Panc1 (cell line): ENCODE measurements at regions not wholly inside any gene's neighbourhood (a gene's known extent, or its start where the extent isn't known, plus 50 kb on each side); places are given as distances from the start of the nearest gene placed in this dataset.

Source experiments
- ATAC-seq: fragments of 200-7000 bp; cut with Tn5 transposase; 2 replicates; pipeline ENCODE4 v1.9.1; 2020; ENCODE audit warnings: mild to moderate bottlenecking, moderate library complexity
- BruUV-seq: library from RNA; stranded (reverse); fragments of 400-500 nt; replicated peaks from 2 replicates; lab custom pipeline; 2021; lab: Mats Ljungman, UMichigan
- CTCF ChIA-PET: fragments of 300-600 bp; sonication (Branson Sonifier 250); formaldehyde crosslinking; loops from one replicate; lab custom pipeline; 2022; ENCODE audit warnings: antibody characterized with exemption; lab: Charles Lee
- POLR2A ChIA-PET: fragments of 300-600 bp; sonication (Branson Sonifier 250); formaldehyde crosslinking; loops from one replicate; lab custom pipeline; 2022; ENCODE audit warnings: antibody characterized with exemption; lab: Charles Lee
- DNase-seq: peaks from one replicate; pipeline ENCODE4 v3.0.0-alpha.2; 2010; ENCODE audit warnings: low read depth, low spot score
- H3K27ac ChIP-seq: 2 replicates; pipeline ENCODE4 v1.5.1; 2011; ENCODE audit warnings: mild to moderate bottlenecking, low read length, inconsistent platforms
- H3K27me3 ChIP-seq: fragments of 200-500 bp; sonication (Bioruptor generic); 2 replicates; pipeline ENCODE4 v1.6.0; 2014; ENCODE audit warnings: low read length, inconsistent platforms; ENCODE audit not compliant: control insufficient read depth, insufficient read depth
- H3K36me3 ChIP-seq: fragments of 200-500 bp; sonication (Bioruptor generic); 2 replicates; pipeline ENCODE4 v1.5.1; 2014; ENCODE audit warnings: inconsistent platforms, mild to moderate bottlenecking, low read length, moderate library complexity; ENCODE audit not compliant: control insufficient read depth, insufficient read depth
- H3K4me1 ChIP-seq: 2 replicates; pipeline ENCODE4 v1.5.1; 2011; ENCODE audit warnings: inconsistent platforms, mild to moderate bottlenecking, low read length, moderate library complexity; ENCODE audit not compliant: control insufficient read depth, insufficient read depth
- H3K4me3 ChIP-seq, 2 experiments: 2 replicates each; pipeline ENCODE4 v1.5.1; 2011 to 2012; ENCODE audit warnings: low read depth in 2 of 2, low read length in 2 of 2, mild to moderate bottlenecking in 2 of 2, inconsistent platforms in 1 of 2, moderate library complexity in 1 of 2
- H3K9me3 ChIP-seq: fragments of 200-500 bp; sonication (Bioruptor generic); 2 replicates; pipeline ENCODE4 v1.5.1; 2014; ENCODE audit warnings: low read depth, mild to moderate bottlenecking, inconsistent platforms, low read length, moderate library complexity; ENCODE audit not compliant: control insufficient read depth, insufficient read depth
- POLR2AphosphoS5 ChIP-seq: IDR thresholded peaks from 2 replicates; pipeline ENCODE4 v1.6.1; 2012; ENCODE audit warnings: mild to moderate bottlenecking, low read depth, low read length, moderate library complexity
- SIN3A ChIP-seq: IDR thresholded peaks from 2 replicates; pipeline ENCODE4 v1.6.1; 2012; ENCODE audit warnings: low read depth, mild to moderate bottlenecking, low read length, moderate library complexity, borderline replicate concordance; ENCODE audit not compliant: insufficient read depth
- TCF7L2 ChIP-seq: IDR thresholded peaks from 2 replicates; pipeline ENCODE4 v1.6.1; 2011; ENCODE audit warnings: mild to moderate bottlenecking, low read depth, low read length, inconsistent platforms
- in situ Hi-C: cut with HindIII; loops from 2 replicates; pipeline ENCODE4 v1.10.0; 2016; ENCODE audit warnings: low sequenced_read_pairs, low pct_unique_long_range_greater_than_20kb
- intact Hi-C: fragments of 100-400 bp; cut with micrococcal nuclease; formaldehyde crosslinking; loops from one replicate; pipeline ENCODE4 v1.10.0; 2022; ENCODE audit not compliant: unreplicated experiment
- TF ChIP-seq, protein P1 (sequence below): fragments of 450-650 bp; IDR thresholded peaks from 2 replicates; pipeline ENCODE4 v1.5.1; 2017; ENCODE audit warnings: mild to moderate bottlenecking
- TF ChIP-seq, protein P2 (sequence below), 2 experiments: IDR thresholded peaks; 2 replicates each; pipeline ENCODE4 v1.6.1; 2011 to 2012; ENCODE audit warnings: low read depth in 2 of 2, control low read depth in 1 of 2, low read length in 1 of 2, mild to moderate bottlenecking in 1 of 2, moderate library complexity in 1 of 2; ENCODE audit not compliant: insufficient read depth in 1 of 2

DNA sequence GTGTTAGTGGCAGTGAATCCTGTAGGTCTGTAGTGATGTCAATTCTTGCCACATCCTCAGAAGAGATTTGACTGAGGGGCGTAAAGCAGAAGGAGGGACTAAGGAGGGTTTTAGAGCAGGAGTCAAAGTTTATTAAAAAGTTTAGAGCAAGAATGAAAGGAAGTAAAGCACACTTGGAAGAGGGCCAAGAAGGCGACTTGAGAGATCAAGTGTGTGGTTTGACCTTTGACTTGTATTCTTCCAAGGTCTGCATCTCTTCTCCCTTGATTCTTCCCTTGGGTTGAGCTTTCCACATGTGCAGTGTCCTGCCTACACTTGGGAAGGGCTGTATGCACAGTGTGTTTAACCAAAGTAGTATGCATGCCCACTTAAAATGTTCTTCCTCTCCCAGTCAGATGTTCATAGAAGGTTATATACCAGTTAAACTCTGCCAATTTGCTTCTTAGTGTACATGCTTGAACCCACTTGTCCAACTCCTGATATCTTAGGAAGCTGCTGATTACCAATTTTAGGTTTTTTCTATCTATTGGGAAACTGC lies 627.6 kb downstream of the MMUT start:
- H3K36me3 ChIP-seq = no peaks in the 10 kb centered on the region
- ChIA-PET CTCF (no interaction called here), POLR2A (no interaction called here)
- intact Hi-C loops (no loop called here), in situ Hi-C loops (no loop called here)
- H3K27ac ChIP-seq = no peak overlapping the region
- TF ChIP-seq SIN3A (no peak), POLR2AphosphoS5 (no peak), TCF7L2 (no peak)
- TF ChIP-seq, protein P1, sequence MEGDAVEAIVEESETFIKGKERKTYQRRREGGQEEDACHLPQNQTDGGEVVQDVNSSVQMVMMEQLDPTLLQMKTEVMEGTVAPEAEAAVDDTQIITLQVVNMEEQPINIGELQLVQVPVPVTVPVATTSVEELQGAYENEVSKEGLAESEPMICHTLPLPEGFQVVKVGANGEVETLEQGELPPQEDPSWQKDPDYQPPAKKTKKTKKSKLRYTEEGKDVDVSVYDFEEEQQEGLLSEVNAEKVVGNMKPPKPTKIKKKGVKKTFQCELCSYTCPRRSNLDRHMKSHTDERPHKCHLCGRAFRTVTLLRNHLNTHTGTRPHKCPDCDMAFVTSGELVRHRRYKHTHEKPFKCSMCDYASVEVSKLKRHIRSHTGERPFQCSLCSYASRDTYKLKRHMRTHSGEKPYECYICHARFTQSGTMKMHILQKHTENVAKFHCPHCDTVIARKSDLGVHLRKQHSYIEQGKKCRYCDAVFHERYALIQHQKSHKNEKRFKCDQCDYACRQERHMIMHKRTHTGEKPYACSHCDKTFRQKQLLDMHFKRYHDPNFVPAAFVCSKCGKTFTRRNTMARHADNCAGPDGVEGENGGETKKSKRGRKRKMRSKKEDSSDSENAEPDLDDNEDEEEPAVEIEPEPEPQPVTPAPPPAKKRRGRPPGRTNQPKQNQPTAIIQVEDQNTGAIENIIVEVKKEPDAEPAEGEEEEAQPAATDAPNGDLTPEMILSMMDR = no peak
- TF ChIP-seq, protein P2, sequence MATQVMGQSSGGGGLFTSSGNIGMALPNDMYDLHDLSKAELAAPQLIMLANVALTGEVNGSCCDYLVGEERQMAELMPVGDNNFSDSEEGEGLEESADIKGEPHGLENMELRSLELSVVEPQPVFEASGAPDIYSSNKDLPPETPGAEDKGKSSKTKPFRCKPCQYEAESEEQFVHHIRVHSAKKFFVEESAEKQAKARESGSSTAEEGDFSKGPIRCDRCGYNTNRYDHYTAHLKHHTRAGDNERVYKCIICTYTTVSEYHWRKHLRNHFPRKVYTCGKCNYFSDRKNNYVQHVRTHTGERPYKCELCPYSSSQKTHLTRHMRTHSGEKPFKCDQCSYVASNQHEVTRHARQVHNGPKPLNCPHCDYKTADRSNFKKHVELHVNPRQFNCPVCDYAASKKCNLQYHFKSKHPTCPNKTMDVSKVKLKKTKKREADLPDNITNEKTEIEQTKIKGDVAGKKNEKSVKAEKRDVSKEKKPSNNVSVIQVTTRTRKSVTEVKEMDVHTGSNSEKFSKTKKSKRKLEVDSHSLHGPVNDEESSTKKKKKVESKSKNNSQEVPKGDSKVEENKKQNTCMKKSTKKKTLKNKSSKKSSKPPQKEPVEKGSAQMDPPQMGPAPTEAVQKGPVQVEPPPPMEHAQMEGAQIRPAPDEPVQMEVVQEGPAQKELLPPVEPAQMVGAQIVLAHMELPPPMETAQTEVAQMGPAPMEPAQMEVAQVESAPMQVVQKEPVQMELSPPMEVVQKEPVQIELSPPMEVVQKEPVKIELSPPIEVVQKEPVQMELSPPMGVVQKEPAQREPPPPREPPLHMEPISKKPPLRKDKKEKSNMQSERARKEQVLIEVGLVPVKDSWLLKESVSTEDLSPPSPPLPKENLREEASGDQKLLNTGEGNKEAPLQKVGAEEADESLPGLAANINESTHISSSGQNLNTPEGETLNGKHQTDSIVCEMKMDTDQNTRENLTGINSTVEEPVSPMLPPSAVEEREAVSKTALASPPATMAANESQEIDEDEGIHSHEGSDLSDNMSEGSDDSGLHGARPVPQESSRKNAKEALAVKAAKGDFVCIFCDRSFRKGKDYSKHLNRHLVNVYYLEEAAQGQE (IDR thresholded peaks at IDR 0.05; ENCODE audit: insufficient read depth in 1 of 2, low read depth in 2 of 2, low read length in 1 of 2) = no peak
- no peaks in the 10 kb centered on the region for H3K27me3 ChIP-seq
- H3K4me1 ChIP-seq = no peaks in the 10 kb centered on the region
- no peak for ATAC-seq
- peaks cover 5% of the 10 kb centered on the region; the same call in 1 of the 2 replicates for H3K9me3 ChIP-seq
- H3K4me3 ChIP-seq = no peak overlapping the region
- BruUV-seq = no TSS peak
- DNase-seq = no peak

DNA sequence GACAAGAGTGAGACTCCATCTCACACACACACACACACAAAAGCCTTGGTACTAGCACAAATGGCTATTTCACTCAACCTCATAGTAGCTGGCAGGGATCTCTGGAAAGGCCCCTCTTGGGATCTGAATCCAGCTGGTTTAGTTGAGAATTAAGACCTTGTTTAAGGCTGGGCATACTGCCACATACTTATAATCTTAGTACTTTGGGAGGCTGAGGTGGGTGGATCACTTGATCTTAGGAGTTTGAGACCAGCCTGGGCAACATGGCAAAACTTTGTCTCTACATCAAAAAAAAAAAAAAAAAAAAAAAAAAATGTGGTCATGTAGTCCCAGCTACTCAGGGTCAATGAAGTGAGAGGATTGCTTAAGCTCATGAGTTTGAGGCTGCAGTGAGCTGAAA lies 628.3 kb downstream of the MMUT start:
- ATAC-seq (no peak), DNase-seq (no peak)
- Histone ChIP-seq H3K27me3 (no peaks in the 10 kb centered on the region), H3K4me1 (no peaks in the 10 kb centered on the region), H3K36me3 (no peaks in the 10 kb centered on the region), H3K9me3 (peaks cover 5% of the 10 kb centered on the region; the same call in 1 of the 2 replicates), H3K27ac (no peak overlapping the region), H3K4me3 (no peak overlapping the region)
- no TSS peak for BruUV-seq
- intact Hi-C loops = no loop called here
- ChIA-PET POLR2A (no interaction called here), CTCF (no interaction called here)
- in situ Hi-C loops = no loop called here
- TF ChIP-seq, protein P2 (IDR thresholded peaks at IDR 0.05; ENCODE audit: insufficient read depth in 1 of 2, low read depth in 2 of 2, low read length in 1 of 2) = no peak
- TF ChIP-seq SIN3A (no peak), TCF7L2 (no peak), POLR2AphosphoS5 (no peak)
- TF ChIP-seq, protein P1 = no peak
